Panc1 (cell line): ENCODE measurements at regions not wholly inside any gene's neighbourhood (a gene's known extent, or its start where the extent isn't known, plus 50 kb on each side); places are given as distances from the start of the nearest gene placed in this dataset.

Source experiments
- ATAC-seq: fragments of 200-7000 bp; cut with Tn5 transposase; 2 replicates; pipeline ENCODE4 v1.9.1; 2020; ENCODE audit warnings: mild to moderate bottlenecking, moderate library complexity
- BruUV-seq: library from RNA; stranded (reverse); fragments of 400-500 nt; replicated peaks from 2 replicates; lab custom pipeline; 2021; lab: Mats Ljungman, UMichigan
- CTCF ChIA-PET: fragments of 300-600 bp; sonication (Branson Sonifier 250); formaldehyde crosslinking; loops from one replicate; lab custom pipeline; 2022; ENCODE audit warnings: antibody characterized with exemption; lab: Charles Lee
- POLR2A ChIA-PET: fragments of 300-600 bp; sonication (Branson Sonifier 250); formaldehyde crosslinking; loops from one replicate; lab custom pipeline; 2022; ENCODE audit warnings: antibody characterized with exemption; lab: Charles Lee
- DNase-seq: peaks from one replicate; pipeline ENCODE4 v3.0.0-alpha.2; 2010; ENCODE audit warnings: low read depth, low spot score
- H3K27ac ChIP-seq: 2 replicates; pipeline ENCODE4 v1.5.1; 2011; ENCODE audit warnings: mild to moderate bottlenecking, low read length, inconsistent platforms
- H3K27me3 ChIP-seq: fragments of 200-500 bp; sonication (Bioruptor generic); 2 replicates; pipeline ENCODE4 v1.6.0; 2014; ENCODE audit warnings: low read length, inconsistent platforms; ENCODE audit not compliant: control insufficient read depth, insufficient read depth
- H3K36me3 ChIP-seq: fragments of 200-500 bp; sonication (Bioruptor generic); 2 replicates; pipeline ENCODE4 v1.5.1; 2014; ENCODE audit warnings: inconsistent platforms, mild to moderate bottlenecking, low read length, moderate library complexity; ENCODE audit not compliant: control insufficient read depth, insufficient read depth
- H3K4me1 ChIP-seq: 2 replicates; pipeline ENCODE4 v1.5.1; 2011; ENCODE audit warnings: inconsistent platforms, mild to moderate bottlenecking, low read length, moderate library complexity; ENCODE audit not compliant: control insufficient read depth, insufficient read depth
- H3K4me3 ChIP-seq, 2 experiments: 2 replicates each; pipeline ENCODE4 v1.5.1; 2011 to 2012; ENCODE audit warnings: low read depth in 2 of 2, low read length in 2 of 2, mild to moderate bottlenecking in 2 of 2, inconsistent platforms in 1 of 2, moderate library complexity in 1 of 2
- H3K9me3 ChIP-seq: fragments of 200-500 bp; sonication (Bioruptor generic); 2 replicates; pipeline ENCODE4 v1.5.1; 2014; ENCODE audit warnings: low read depth, mild to moderate bottlenecking, inconsistent platforms, low read length, moderate library complexity; ENCODE audit not compliant: control insufficient read depth, insufficient read depth
- CTCF ChIP-seq: fragments of 450-650 bp; IDR thresholded peaks from 2 replicates; pipeline ENCODE4 v1.5.1; 2017; ENCODE audit warnings: mild to moderate bottlenecking
- POLR2AphosphoS5 ChIP-seq: IDR thresholded peaks from 2 replicates; pipeline ENCODE4 v1.6.1; 2012; ENCODE audit warnings: mild to moderate bottlenecking, low read depth, low read length, moderate library complexity
- REST ChIP-seq, 2 experiments: IDR thresholded peaks; 2 replicates each; pipeline ENCODE4 v1.6.1; 2011 to 2012; ENCODE audit warnings: low read depth in 2 of 2, control low read depth in 1 of 2, low read length in 1 of 2, mild to moderate bottlenecking in 1 of 2, moderate library complexity in 1 of 2; ENCODE audit not compliant: insufficient read depth in 1 of 2
- SIN3A ChIP-seq: IDR thresholded peaks from 2 replicates; pipeline ENCODE4 v1.6.1; 2012; ENCODE audit warnings: low read depth, mild to moderate bottlenecking, low read length, moderate library complexity, borderline replicate concordance; ENCODE audit not compliant: insufficient read depth
- TCF7L2 ChIP-seq: IDR thresholded peaks from 2 replicates; pipeline ENCODE4 v1.6.1; 2011; ENCODE audit warnings: mild to moderate bottlenecking, low read depth, low read length, inconsistent platforms
- in situ Hi-C: cut with HindIII; loops from 2 replicates; pipeline ENCODE4 v1.10.0; 2016; ENCODE audit warnings: low sequenced_read_pairs, low pct_unique_long_range_greater_than_20kb
- intact Hi-C: fragments of 100-400 bp; cut with micrococcal nuclease; formaldehyde crosslinking; loops from one replicate; pipeline ENCODE4 v1.10.0; 2022; ENCODE audit not compliant: unreplicated experiment

GRCh38 chr20:40192081-40192480 is 497.0 kb downstream of the MAFB start:
- POLR2A ChIA-PET = interaction anchor here (0.6 kb wide), 1 partner anchor 167 kb away, joined by 3 read pairs; no protein-coding TSS in a partner anchor
- Histone ChIP-seq H3K27me3 (no peaks in the 10 kb centered on the region), H3K4me3 (no peak overlapping the region), H3K9me3 (no peaks in the 10 kb centered on the region), H3K27ac (no peak overlapping the region), H3K36me3 (no peaks in the 10 kb centered on the region), H3K4me1 (no peaks in the 10 kb centered on the region)
- DNase-seq (no peak), ATAC-seq (no peak)
- intact Hi-C loops = no loop called here
- TF ChIP-seq REST (IDR thresholded peaks at IDR 0.05; ENCODE audit: insufficient read depth in 1 of 2, low read depth in 2 of 2, low read length in 1 of 2) (no peak), POLR2AphosphoS5 (no peak), SIN3A (no peak), TCF7L2 (no peak), CTCF (no peak)
- in situ Hi-C loops = no loop called here
- CTCF ChIA-PET = no interaction called here
- BruUV-seq = no TSS peak

- Histone ChIP-seq H3K4me3 (no peak overlapping the region), H3K36me3 (no peaks in the 10 kb centered on the region), H3K27me3 (no peaks in the 10 kb centered on the region), H3K4me1 (no peaks in the 10 kb centered on the region), H3K9me3 (no peaks in the 10 kb centered on the region), H3K27ac (no peak overlapping the region)
- DNase-seq (no peak), ATAC-seq (no peak)
- intact Hi-C loops = no loop called here
- CTCF ChIA-PET = no interaction called here
- TF ChIP-seq CTCF (no peak), POLR2AphosphoS5 (no peak), TCF7L2 (no peak), REST (IDR thresholded peaks at IDR 0.05; ENCODE audit: insufficient read depth in 1 of 2, low read depth in 2 of 2, low read length in 1 of 2) (no peak), SIN3A (no peak)
- in situ Hi-C loops = no loop called here
- BruUV-seq = no TSS peak
- POLR2A ChIA-PET = no interaction called here
Observed at GRCh38 chr20:40191573-40191972, 497.5 kb downstream of the MAFB start.
